Stimulated activated CD4-positive, alpha-beta T cell treated with anti-CD3 and anti-CD28 coated beads, Interleukin-12 subunit alpha, Interleukin-12 subunit beta, amount 100 ng/mL, for 4 hours (primary cell): ENCODE measurements at regions not wholly inside any gene's neighbourhood (a gene's known extent, or its start where the extent isn't known, plus 50 kb on each side); places are given as distances from the start of the nearest gene placed in this dataset.

Experiments
- DNase-seq: peaks from one replicate; pipeline ENCODE4 v3.0.0-alpha.2; 2020

- DNase-seq = no peak
These were observed 55.5 kb downstream of the INHBB start for GRCh38 chr2:120401275-120402066.

GRCh38 chr2:120402067-120402433 is 56.1 kb downstream of the INHBB start:
- no peak for DNase-seq

- no peak for DNase-seq
These were observed 56.6 kb downstream of the INHBB start for GRCh38 chr2:120402508-120402907.

- no peak for DNase-seq
These were observed 57.3 kb downstream of the INHBB start for GRCh38 chr2:120403261-120403660.

DNA sequence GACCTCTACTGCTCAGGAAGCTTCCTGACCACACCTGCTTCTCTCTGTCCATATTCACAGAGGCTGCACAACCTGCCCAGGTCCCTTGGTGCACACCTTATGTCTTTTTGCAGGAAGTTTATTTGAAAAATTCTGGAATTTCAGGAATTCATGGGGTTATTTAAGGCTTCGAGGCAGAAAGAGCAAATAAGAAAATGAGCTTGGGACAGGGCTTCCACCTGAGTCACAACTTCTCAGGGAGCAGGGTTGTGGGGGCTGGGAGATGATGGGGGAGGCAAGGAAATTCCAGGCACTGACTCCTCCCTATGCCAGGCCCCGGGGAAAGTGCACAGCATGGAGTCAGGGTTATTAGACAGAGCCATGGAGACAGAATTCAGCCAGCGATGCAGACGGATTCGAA is 57.7 kb downstream of the INHBB start:
- no peak for DNase-seq

DNA sequence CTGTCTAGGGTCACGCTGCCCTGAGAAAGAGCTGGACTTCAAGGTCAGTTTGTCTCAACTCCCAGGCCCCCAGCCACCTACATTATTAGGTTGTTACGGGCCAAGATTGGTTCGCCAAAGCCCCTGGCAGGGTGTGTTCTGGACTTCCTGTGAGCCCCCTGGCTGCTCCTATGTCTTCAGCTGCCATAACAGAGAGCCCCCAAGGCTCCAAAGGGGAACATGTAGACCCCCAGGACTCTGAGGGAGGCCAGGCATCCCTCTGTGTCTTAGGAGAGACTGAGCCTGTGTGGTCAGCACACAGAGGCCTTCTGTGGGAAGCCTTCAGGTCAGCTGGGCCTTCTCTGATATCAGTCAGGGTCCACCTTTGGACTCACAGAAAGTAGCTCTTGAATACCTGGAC is 58.3 kb downstream of the INHBB start:
- no peak for DNase-seq

DNA sequence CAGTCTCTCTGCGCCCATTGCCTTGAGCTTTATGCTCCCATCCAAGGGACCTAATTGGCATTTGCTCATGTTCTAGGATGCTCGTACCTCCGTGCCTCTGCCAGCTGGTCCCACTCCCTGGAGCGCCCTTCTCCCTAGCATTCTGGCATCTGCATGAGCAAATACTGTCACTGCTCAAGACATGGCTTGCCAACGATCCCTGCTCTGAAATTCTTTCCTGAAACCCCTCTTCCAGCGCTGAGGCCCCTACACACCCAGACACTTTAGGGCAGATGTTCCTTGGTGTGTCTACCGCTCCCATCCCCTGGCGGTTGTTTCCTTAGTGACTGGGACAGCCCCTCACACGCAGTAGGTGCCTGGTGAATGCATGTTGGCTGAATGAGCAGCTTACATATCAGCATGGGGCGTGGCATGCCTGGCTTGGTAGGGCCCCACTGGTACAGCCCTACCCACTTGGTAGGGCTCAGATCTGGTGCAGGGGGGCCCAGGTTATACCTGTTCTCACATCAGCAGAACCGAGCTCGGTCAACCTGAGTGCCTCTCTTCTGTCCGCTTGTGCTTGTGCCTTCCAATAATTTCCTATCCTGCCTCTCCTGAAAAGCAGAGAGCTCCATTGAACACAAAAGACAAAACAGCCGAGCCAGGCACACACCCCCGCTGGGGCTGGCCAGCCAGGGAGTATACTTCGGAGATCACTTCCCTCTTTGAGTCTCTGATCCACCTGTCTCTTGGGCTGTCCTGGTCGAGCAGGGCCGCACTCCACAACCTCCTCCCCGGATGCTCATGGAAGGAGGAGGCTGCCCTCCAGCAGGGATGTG is 59.2 kb downstream of the INHBB start:
- DNase-seq = no peak

DNA sequence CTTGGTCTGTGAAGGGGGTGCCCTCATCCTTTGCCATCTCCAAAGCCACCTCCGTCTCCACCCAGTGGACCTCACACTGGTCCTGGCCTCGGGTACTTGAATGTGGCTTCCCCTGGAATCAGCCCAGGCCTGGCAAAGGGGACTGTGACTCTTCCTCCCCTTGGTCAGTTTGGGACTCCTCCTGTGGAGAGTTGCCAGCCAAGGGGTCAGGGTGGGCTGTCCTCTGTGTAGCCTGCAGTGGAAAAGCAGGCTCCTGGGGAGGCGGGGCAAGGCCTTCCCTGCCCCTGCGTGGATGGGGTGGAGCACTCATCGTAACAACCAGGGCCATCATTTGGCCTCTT is 59.8 kb downstream of the INHBB start:
- DNase-seq = no peak

- no peak for DNase-seq
These were observed 60.6 kb downstream of the INHBB start for GRCh38 chr2:120406566-120406965.

DNA sequence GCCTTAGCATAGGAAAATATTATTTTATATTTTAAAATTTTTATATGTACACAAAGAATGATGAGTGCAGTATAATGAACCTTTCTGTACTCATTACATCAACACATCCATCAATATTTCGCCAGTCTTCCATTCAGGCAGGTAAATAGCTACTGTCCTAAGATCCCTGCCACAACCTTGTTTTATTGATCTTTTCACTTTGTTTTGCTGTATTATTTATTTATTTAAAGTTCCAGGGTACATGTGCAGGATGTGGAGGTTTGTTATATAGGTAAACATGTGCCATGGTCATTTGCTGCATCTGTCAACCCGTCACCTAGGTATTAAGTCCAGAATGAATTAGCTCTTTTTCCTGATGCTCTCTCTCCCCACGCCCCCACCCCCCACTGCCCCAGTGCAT is 64.6 kb downstream of the INHBB start:
- DNase-seq = no peak

DNA sequence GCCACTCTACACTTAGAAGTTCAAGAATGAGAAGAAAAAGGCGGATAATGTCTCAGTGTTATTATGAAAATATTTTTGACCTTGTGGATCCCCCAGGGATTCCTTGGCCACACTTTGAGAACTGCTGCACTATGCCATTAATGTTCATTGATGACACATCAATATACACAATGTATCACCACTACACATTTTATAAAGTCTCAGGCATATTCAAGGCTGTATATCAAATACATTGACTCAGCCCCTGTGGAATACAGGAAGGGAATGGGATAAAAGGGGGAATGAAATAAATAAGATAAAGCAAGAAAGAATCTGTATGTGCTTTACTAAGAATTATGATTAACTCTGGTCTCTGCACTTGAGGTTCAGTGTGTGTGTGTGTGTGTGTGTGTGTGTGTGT is 69.1 kb downstream of the INHBB start:
- DNase-seq = no peak

DNA sequence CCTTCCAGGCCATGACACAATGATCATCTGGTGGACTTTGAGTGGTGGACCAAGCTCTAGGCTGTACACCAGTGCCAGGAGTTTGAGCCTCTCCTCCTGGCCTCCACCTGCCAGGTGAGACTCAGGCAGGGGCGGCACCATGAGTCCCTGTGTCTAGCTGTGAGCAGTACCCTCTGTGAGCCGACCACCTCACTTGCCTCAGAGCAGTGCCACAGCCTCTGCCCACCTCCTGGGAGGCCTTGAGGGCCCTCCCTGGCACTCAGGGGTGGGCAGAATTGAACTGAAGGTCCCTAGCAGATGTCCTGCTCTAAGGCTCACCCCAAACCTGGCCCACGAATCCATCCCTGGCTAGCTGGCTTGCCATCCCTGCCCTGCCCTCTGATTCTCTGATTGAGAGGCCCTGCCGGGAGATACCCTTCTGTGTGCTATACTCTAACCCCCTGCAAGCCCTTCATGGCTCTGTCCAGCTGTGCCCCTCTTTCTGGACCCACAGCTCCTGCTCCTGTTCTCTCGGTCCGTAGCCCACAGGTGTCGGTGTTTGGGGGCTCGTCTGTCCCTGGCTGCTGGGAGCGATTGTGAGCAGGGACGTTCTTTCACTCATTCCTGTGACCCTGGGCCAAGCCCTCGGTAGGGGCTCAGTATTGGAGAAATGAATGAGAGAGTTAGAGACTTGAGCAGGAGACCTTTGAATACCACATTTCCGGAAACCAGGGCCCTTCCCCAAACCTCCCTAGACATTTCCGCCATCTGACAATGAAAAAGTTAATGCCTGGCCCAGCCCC is 70.0 kb downstream of the INHBB start:
- DNase-seq = no peak

DNA sequence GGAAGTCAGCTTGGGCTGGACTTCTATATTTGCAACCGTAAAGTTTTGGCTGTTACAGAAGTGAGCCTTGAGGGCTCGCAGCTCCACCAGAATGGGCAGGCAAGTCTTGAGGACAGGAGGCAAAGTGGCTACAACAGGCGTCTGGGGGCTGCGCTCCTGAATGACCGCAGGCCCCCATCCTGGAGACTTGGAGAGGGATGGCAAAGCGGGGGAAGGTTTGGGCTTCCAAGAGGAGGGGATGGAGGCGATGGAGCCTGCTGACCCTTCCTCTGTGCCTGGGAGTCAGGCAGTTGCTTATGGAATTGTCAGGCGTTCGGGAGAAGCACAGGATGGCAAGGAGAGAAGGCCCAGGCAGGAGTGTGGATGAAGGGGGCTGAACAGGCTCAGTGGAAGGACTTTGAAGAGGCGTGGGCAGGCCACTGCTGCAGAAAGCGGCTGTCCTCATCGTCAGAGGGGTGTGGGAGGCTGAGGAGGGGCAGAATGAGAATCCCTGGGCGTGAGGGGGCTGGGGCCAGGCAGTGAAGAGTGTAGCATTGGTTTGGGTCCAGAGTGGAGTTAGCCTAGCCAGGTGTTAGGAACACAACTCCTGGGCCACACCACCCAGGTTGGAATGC is 72.3 kb downstream of the INHBB start:
- no peak for DNase-seq

DNA sequence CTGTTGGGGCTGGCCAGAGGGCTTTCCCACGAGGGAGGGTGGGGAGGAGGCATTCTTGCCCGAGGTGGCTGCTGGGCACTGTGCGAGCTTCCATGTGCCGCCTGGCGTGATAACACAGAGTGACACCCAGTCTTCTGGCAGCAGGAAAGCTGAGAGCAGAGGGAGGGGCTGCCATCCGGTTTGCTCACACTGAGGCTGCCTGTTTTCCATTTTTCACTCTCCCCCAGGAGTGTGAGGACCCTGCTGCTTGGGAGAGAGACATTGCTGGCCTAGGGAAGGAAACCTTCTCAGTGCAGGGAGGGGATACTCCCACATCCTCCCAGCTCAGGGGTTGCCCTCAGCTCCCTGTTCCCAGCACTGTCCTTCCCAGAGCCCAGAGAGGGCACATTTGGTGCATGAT is 73.1 kb downstream of the INHBB start:
- DNase-seq = no peak

- DNase-seq = no peak
These were observed 74.0 kb downstream of the INHBB start for GRCh38 chr2:120419955-120420354.

GRCh38 chr2:120421126-120421829 is 75.3 kb downstream of the INHBB start:
- no peak for DNase-seq

- no peak for DNase-seq
These were observed 75.9 kb downstream of the INHBB start for GRCh38 chr2:120421830-120422175.

DNA sequence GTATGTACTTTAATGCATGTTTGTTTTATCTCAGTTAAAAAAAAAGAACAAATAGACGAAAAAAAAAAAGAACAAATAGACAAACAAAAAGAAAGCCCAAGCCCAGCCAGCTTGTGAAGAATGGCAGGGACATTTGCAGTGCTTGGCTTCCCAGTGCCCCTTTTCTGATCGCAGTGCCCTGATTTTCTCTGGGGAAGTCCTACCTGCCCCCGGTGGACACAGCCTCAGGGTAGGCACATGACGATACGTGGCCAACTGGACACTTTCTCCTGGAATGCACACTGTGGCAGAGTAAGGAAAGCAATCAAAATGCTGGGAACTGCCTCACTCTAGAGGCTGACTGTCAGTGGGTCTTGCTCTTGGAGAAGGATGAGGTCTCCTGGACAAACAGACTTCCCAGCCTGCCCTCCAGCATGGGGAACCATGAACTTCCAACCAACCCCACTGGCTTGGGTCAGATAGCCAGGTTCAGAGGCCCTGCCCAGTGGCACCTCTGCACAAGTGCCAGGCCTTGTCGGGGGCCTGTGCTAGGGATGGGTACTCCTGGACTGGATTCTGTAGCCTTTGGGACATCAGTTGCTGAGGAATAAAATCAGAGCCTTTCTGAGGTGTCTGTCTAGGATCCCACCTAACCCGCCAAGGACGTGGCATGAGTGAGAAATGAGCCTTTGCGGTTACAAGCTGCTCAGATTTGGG is 76.7 kb downstream of the INHBB start:
- no peak for DNase-seq

- no peak for DNase-seq
These were observed 77.4 kb downstream of the INHBB start for GRCh38 chr2:120423167-120423943.

- DNase-seq = no peak
These were observed 78.4 kb downstream of the INHBB start for GRCh38 chr2:120424274-120424796.

GRCh38 chr2:120425014-120425413 is 79.1 kb downstream of the INHBB start:
- no peak for DNase-seq
